ENCODE measurements at regions not wholly inside any gene's neighbourhood (a gene's known extent, or its start where the extent isn't known, plus 50 kb on each side); places are given as distances from the start of the nearest gene placed in this dataset.

DNA sequence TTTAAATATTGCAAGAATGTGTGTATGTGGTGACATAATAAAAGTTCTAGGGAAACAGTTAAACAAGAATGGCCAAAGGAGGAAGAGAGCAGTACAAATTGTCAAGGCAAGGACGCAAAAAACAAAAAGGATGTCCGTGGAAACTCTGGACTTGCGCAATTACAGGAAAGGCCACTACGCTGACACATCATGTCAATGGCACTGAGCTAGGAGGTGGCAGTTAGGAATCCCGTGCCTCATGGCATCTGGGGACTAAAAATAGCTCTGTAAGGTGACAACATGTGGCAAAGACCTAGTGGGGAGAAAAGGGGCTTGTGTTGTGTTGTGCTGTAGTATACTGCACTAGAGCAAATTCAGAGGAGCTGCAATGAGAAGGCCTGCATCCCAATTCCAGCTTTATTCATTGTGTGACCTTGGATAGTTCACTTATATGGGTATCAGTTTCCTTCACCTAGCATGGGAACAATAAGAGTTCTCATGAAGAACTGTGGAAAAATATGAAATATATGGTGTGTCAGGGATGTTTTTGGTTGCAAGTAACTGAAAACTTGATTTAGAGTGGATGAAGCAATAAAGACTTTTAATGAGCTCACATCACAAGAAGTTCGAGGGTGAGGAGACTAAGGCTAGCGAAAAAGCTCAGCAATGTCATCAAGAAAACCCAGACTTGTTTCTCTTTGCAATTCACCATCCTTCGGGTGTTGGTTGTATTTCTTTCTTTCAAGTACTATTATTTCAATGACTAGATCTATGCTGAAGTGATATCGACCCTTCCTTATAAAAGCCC, 124.1 kb upstream of the STC2 start (continued):
- TF ChIP-seq, protein P1, sequence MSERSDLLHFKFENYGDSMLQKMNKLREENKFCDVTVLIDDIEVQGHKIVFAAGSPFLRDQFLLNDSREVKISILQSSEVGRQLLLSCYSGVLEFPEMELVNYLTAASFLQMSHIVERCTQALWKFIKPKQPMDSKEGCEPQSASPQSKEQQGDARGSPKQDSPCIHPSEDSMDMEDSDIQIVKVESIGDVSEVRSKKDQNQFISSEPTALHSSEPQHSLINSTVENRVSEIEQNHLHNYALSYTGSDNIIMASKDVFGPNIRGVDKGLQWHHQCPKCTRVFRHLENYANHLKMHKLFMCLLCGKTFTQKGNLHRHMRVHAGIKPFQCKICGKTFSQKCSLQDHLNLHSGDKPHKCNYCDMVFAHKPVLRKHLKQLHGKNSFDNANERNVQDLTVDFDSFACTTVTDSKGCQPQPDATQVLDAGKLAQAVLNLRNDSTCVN (tag by site-specific recombination; optimal IDR thresholded peaks at IDR 0.05), result no peak
- TF ChIP-seq, protein P2, sequence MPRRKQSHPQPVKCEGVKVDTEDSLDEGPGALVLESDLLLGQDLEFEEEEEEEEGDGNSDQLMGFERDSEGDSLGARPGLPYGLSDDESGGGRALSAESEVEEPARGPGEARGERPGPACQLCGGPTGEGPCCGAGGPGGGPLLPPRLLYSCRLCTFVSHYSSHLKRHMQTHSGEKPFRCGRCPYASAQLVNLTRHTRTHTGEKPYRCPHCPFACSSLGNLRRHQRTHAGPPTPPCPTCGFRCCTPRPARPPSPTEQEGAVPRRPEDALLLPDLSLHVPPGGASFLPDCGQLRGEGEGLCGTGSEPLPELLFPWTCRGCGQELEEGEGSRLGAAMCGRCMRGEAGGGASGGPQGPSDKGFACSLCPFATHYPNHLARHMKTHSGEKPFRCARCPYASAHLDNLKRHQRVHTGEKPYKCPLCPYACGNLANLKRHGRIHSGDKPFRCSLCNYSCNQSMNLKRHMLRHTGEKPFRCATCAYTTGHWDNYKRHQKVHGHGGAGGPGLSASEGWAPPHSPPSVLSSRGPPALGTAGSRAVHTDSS (tag by site-specific recombination; IDR thresholded peaks at IDR 0.05), result no peak
- TF ChIP-seq ZNF26 (tag by site-specific recombination; IDR thresholded peaks at IDR 0.05), result no peak

DNA sequence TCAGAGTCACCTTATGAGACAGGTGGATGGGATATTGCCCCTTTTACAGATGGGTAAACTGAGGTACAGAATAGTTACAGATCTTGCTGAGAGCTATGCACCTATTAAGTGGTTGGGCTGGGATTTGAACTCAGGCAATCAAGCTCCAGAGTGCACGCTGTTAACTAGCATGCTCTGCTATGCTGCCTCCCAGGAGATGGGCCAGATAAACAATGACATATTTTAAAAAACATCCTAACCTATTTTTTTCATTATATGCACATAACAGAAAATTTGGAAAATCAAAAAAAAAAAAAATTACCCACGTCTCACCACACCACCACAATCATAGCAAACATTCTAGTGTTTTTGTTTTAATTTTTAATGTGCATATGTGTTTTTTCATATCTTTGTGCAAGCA, 123.4 kb upstream of the STC2 start:
- no peak for TF ChIP-seq TCF7L2 (IDR thresholded peaks at IDR 0.05; ENCODE audit: borderline replicate concordance, low read depth, low read length)
- no peak for TF ChIP-seq ZNF214 (tag by site-specific recombination; IDR thresholded peaks at IDR 0.05; ENCODE audit: borderline replicate concordance)
- TF ChIP-seq ZNF2 (tag by site-specific recombination; IDR thresholded peaks at IDR 0.05), result no peak
- no peak for TF ChIP-seq ZNF24 (tag by site-specific recombination; IDR thresholded peaks at IDR 0.05)
- TF ChIP-seq ZNF48 (tag by site-specific recombination; IDR thresholded peaks at IDR 0.05), result no peak
- TF ChIP-seq ZNF16 (tag by site-specific recombination; IDR thresholded peaks at IDR 0.05; ENCODE audit: low read depth), result no peak
- Histone ChIP-seq H3K4me1 (ENCODE audit: control insufficient read depth, insufficient read depth, low read length) (no peaks in the 10 kb centered on the region), H3K4me3 (ENCODE audit: low read depth, low read length) (no peak overlapping the region), H3K27ac (ENCODE audit: extremely low read depth, low read depth, low read length) (no peak overlapping the region), H3K36me3 (ENCODE audit: control insufficient read depth in 2 of 2, insufficient read depth in 1 of 2, low read length in 2 of 2) (no peaks in the 10 kb centered on the region), H3K9me3 (ENCODE audit: control insufficient read depth, insufficient read depth, low read depth, low read length) (no peaks in the 10 kb centered on the region)
- CTCF ChIA-PET, result interaction anchor here (0.6 to 2.5 kb wide), 9 partner anchors 9 to 176 kb away, joined by 3 to 9 read pairs (median 4); no protein-coding TSS in a partner anchor
- POLR2A ChIA-PET, result no interaction called here

GRCh38 chr5:173451031-173451430, 122.8 kb upstream of the STC2 start:
- Histone ChIP-seq H3K4me1 (ENCODE audit: control insufficient read depth, insufficient read depth, low read length) (no peaks in the 10 kb centered on the region), H3K9me3 (ENCODE audit: control insufficient read depth, insufficient read depth, low read depth, low read length) (no peaks in the 10 kb centered on the region), H3K4me3 (ENCODE audit: low read depth, low read length) (no peak overlapping the region), H3K27ac (ENCODE audit: extremely low read depth, low read depth, low read length) (no peak overlapping the region), H3K36me3 (ENCODE audit: control insufficient read depth in 2 of 2, insufficient read depth in 1 of 2, low read length in 2 of 2) (no peaks in the 10 kb centered on the region)
- no peak for TF ChIP-seq KLF1 (tag by site-specific recombination; IDR thresholded peaks at IDR 0.05)
- TF ChIP-seq WT1 (tag by site-specific recombination; IDR thresholded peaks at IDR 0.05), result no peak
- no peak for TF ChIP-seq ZNF37A (tag by site-specific recombination; IDR thresholded peaks at IDR 0.05)
- TF ChIP-seq, protein P3, sequence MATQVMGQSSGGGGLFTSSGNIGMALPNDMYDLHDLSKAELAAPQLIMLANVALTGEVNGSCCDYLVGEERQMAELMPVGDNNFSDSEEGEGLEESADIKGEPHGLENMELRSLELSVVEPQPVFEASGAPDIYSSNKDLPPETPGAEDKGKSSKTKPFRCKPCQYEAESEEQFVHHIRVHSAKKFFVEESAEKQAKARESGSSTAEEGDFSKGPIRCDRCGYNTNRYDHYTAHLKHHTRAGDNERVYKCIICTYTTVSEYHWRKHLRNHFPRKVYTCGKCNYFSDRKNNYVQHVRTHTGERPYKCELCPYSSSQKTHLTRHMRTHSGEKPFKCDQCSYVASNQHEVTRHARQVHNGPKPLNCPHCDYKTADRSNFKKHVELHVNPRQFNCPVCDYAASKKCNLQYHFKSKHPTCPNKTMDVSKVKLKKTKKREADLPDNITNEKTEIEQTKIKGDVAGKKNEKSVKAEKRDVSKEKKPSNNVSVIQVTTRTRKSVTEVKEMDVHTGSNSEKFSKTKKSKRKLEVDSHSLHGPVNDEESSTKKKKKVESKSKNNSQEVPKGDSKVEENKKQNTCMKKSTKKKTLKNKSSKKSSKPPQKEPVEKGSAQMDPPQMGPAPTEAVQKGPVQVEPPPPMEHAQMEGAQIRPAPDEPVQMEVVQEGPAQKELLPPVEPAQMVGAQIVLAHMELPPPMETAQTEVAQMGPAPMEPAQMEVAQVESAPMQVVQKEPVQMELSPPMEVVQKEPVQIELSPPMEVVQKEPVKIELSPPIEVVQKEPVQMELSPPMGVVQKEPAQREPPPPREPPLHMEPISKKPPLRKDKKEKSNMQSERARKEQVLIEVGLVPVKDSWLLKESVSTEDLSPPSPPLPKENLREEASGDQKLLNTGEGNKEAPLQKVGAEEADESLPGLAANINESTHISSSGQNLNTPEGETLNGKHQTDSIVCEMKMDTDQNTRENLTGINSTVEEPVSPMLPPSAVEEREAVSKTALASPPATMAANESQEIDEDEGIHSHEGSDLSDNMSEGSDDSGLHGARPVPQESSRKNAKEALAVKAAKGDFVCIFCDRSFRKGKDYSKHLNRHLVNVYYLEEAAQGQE (tag by site-specific recombination; IDR thresholded peaks at IDR 0.05), result no peak
- TF ChIP-seq ZNF132 (tag by site-specific recombination; IDR thresholded peaks at IDR 0.05; ENCODE audit: borderline replicate concordance), result no peak
- no peak for TF ChIP-seq ZNF112 (tag by site-specific recombination; IDR thresholded peaks at IDR 0.05)
- TF ChIP-seq, protein P4, sequence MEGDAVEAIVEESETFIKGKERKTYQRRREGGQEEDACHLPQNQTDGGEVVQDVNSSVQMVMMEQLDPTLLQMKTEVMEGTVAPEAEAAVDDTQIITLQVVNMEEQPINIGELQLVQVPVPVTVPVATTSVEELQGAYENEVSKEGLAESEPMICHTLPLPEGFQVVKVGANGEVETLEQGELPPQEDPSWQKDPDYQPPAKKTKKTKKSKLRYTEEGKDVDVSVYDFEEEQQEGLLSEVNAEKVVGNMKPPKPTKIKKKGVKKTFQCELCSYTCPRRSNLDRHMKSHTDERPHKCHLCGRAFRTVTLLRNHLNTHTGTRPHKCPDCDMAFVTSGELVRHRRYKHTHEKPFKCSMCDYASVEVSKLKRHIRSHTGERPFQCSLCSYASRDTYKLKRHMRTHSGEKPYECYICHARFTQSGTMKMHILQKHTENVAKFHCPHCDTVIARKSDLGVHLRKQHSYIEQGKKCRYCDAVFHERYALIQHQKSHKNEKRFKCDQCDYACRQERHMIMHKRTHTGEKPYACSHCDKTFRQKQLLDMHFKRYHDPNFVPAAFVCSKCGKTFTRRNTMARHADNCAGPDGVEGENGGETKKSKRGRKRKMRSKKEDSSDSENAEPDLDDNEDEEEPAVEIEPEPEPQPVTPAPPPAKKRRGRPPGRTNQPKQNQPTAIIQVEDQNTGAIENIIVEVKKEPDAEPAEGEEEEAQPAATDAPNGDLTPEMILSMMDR (tag by site-specific recombination; IDR thresholded peaks at IDR 0.05), result 0 out of 2 replicates have a peak, but pooled peaks have one; percentile 18
- TF ChIP-seq GFI1B (tag by site-specific recombination; IDR thresholded peaks at IDR 0.05), result no peak
- ChIA-PET CTCF (interaction anchor here (0.6 to 2.5 kb wide), 11 partner anchors 10 to 177 kb away, joined by 3 to 9 read pairs (median 4); no protein-coding TSS in a partner anchor), POLR2A (no interaction called here)
